Right lobe of liver (tissue), 6 donors: ENCODE measurements at regions not wholly inside any gene's neighbourhood (a gene's known extent, or its start where the extent isn't known, plus 50 kb on each side); places are given as distances from the start of the nearest gene placed in this dataset.

Experiments used
- ATAC-seq, 4 donors: fragments of 200-7000 bp; cut with Tn5 transposase; one replicate each; pipeline ENCODE4 v1.9.1; 2020; ENCODE audit warnings: mild to moderate bottlenecking in 4 of 4, moderate library complexity in 4 of 4
- DNase-seq, 3 donors: peaks; one replicate each; pipeline ENCODE4 v3.0.0-alpha.2; 2020
- H3K27ac ChIP-seq, 3 donors: fragments of 200-600 bp; one replicate each; pipeline ENCODE4 v1.8.0; 2022
- H3K27me3 ChIP-seq, 2 donors: fragments of 200-600 bp; one replicate each; pipeline ENCODE4 v1.8.0; 2022
- H3K36me3 ChIP-seq, 4 donors: fragments of 200-600 bp; sonication (generic) in 1 of 4; one replicate each; pipeline versions ENCODE4 v1.5.1 to v1.8.0; 2017 to 2022; ENCODE audit warnings: control low read depth in 1 of 4
- H3K4me1 ChIP-seq, 4 donors: fragments of 200-600 bp; sonication (generic) in 1 of 4; one replicate each; pipeline versions ENCODE4 v1.5.1 to v1.8.0; 2017 to 2022; ENCODE audit warnings: control low read depth in 1 of 4
- H3K4me3 ChIP-seq, 3 donors: fragments of 200-600 bp; one replicate each; pipeline ENCODE4 v1.8.0; 2022
- H3K9me3 ChIP-seq, 4 donors: fragments of 200-600 bp; sonication (generic) in 1 of 4; one replicate each; pipeline versions ENCODE4 v1.5.1 to v1.8.0; 2017 to 2022; ENCODE audit warnings: control low read depth in 1 of 4
- POLR2A ChIP-seq: fragments of 450-650 bp; IDR thresholded peaks from one replicate; pipeline ENCODE4 v1.6.1; 2017; ENCODE audit warnings: antibody characterized with exemption, mild to moderate bottlenecking
- WGBS: methylation state at CpG from one replicate; pipeline ENCODE4 v1.1.6; 2018; ENCODE audit warnings: low coverage, low lambda C conversion rate; ENCODE audit not compliant: insufficient coverage; ENCODE audit errors: missing lambda C conversion rate; 5-methylcytosine and 5-hydroxymethylcytosine counted together
- intact Hi-C, 2 donors: fragments of 100-400 bp; cut with DNase I; formaldehyde crosslinking; loops; one replicate each; pipeline versions ENCODE4 v1.11.2 to v1.14.1; 2022
- TF ChIP-seq, protein P1 (sequence below), 4 donors: fragments of 200-600 bp in 3 of 4; fragments of 450-650 bp in 1 of 4; IDR thresholded peaks; one replicate each; pipeline versions ENCODE4 v1.5.1 to v1.8.0; 2016 to 2022; ENCODE audit warnings: antibody characterized with exemption in 4 of 4, mild to moderate bottlenecking in 2 of 4
- donor health status: DM: no; HTN: yes; CAD: no.
- donor health status: DM: no; HTN: no; CAD: no.
- donor health status: DM: no; HTN: no; CAD: no.
- donor health status: DM: no; HTN: yes; CAD: no.
- donor health status: DM: no; HTN: yes; CAD: no.

DNA sequence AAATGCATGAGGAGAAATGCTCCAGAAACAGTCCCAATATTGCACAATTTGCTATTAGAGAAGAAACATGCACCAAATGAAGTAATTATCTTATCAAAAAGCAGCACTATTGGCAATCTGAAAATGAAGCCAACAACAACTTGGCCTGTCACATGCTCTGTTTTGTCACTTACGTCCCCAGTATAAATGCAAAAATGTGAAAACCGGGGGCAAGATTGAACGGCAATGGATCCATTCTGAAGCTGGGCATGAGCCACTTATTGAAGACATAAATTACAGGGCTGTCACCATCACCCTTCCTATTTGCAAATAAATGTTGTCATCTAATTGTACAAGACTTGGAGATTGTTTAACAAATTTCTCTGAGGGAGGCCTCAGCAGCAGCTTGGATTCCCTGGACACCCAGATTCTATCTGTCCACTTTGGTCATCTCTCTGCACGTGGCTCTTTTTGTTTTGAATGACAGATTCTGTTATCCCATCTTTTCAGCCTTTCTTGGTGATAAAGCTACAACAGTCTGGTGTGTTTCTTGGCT lies 180.2 kb upstream of the CDH5 start:
- H3K27ac ChIP-seq = no peak overlapping the region
- DNase-seq (no peak), ATAC-seq (no peak)
- H3K9me3 ChIP-seq = no peaks in the 10 kb centered on the region
- no peaks in the 10 kb centered on the region for H3K36me3 ChIP-seq
- H3K4me3 ChIP-seq = no peak overlapping the region
- WGBS = 70% methylated on average over 4 of the region's 4 CpGs
- H3K27me3 ChIP-seq = no peaks in the 10 kb centered on the region
- H3K4me1 ChIP-seq = no peaks in the 10 kb centered on the region
- TF ChIP-seq, protein P1, sequence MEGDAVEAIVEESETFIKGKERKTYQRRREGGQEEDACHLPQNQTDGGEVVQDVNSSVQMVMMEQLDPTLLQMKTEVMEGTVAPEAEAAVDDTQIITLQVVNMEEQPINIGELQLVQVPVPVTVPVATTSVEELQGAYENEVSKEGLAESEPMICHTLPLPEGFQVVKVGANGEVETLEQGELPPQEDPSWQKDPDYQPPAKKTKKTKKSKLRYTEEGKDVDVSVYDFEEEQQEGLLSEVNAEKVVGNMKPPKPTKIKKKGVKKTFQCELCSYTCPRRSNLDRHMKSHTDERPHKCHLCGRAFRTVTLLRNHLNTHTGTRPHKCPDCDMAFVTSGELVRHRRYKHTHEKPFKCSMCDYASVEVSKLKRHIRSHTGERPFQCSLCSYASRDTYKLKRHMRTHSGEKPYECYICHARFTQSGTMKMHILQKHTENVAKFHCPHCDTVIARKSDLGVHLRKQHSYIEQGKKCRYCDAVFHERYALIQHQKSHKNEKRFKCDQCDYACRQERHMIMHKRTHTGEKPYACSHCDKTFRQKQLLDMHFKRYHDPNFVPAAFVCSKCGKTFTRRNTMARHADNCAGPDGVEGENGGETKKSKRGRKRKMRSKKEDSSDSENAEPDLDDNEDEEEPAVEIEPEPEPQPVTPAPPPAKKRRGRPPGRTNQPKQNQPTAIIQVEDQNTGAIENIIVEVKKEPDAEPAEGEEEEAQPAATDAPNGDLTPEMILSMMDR (IDR thresholded peaks at IDR 0.05) = no peak
- TF ChIP-seq POLR2A = no peak
- intact Hi-C loops = no loop called here

DNA sequence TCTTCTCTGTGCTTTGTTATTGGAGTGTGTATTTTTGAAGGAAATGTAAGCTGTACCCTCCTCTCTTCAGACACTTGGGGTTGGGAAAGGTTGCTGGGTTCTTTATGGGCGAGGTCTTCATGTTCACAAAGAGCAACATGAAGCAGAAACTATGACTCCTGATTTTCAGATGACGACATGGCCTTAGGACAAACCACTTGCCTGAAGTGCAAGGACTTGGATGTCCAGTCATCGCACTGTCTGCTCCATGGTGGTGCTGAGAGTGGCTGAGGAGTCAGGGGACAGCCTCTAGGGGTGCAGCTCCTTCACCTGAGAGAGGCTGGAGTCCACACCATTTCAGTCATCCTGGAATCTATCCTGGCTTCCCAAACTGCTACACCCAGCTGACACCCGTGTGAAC lies 183.9 kb upstream of the CDH5 start:
- Histone ChIP-seq H3K4me3 (no peak overlapping the region), H3K9me3 (no peaks in the 10 kb centered on the region), H3K27ac (no peak overlapping the region), H3K27me3 (no peaks in the 10 kb centered on the region), H3K36me3 (no peaks in the 10 kb centered on the region), H3K4me1 (no peaks in the 10 kb centered on the region)
- intact Hi-C loops = no loop called here
- no peak for TF ChIP-seq POLR2A
- TF ChIP-seq, protein P1 (IDR thresholded peaks at IDR 0.05) = no peak
- ATAC-seq = no peak
- DNase-seq = no peak
- 58% methylated on average over 3 of the region's 4 CpGs for WGBS

DNA sequence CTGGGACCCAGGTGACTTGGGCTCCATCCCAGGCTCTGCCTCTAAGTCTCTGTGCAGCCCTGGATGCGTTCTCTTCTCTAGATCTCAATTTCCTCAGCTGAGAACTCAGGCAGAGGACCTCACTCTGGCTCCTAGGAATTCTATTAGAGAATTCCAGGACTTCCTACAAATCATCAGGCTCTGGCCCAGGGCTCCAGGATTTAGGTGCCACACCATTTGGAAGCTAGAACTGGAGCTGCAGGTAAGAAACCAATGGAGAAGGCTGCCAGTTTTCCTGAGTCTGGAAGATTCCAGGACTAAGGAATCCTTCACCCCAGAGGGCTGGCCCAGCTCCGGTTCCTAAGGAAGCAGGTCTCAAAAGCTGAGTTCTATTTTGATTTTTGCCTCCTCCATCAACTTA lies 189.8 kb upstream of the CDH5 start:
- Histone ChIP-seq H3K27ac (no peak overlapping the region), H3K4me3 (no peak overlapping the region), H3K9me3 (no peaks in the 10 kb centered on the region), H3K36me3 (no peaks in the 10 kb centered on the region), H3K4me1 (no peaks in the 10 kb centered on the region), H3K27me3 (no peaks in the 10 kb centered on the region)
- peak in 1 of 3 donors; percentile 29 for DNase-seq
- no peak for TF ChIP-seq POLR2A
- WGBS = 57% methylated on average over 1 of the region's 2 CpGs
- ATAC-seq = no peak
- intact Hi-C loops = no loop called here

DNA sequence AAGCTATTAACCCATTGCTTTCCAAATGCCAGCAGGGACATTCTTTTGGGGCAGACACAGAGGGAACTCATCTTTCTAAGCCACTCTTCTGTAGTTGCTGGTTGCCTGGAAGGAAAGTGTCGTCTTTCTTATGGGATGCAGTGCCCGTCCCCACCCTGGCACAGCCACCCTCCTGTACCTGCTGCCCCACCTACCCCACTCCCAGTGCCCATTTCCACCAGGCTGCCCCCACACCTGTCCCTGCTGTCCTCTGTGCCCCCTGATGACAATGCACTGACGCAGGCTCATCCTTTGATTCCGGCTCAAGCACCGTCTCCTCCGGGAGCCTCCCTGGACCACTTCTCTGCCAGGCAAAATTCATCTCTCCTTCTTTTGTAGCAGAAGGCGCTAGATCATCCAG lies 190.4 kb upstream of the CDH5 start:
- Histone ChIP-seq H3K27ac (no peak overlapping the region), H3K36me3 (no peaks in the 10 kb centered on the region), H3K27me3 (no peaks in the 10 kb centered on the region), H3K9me3 (no peaks in the 10 kb centered on the region), H3K4me3 (no peak overlapping the region), H3K4me1 (no peaks in the 10 kb centered on the region)
- DNase-seq = peak in 1 of 3 donors; percentile 21
- TF ChIP-seq, protein P1 (IDR thresholded peaks at IDR 0.05) = no peak
- no peak for TF ChIP-seq POLR2A
- no peak for ATAC-seq
- 68% methylated on average over 6 of the region's 7 CpGs for WGBS
- intact Hi-C loops = no loop called here

DNA sequence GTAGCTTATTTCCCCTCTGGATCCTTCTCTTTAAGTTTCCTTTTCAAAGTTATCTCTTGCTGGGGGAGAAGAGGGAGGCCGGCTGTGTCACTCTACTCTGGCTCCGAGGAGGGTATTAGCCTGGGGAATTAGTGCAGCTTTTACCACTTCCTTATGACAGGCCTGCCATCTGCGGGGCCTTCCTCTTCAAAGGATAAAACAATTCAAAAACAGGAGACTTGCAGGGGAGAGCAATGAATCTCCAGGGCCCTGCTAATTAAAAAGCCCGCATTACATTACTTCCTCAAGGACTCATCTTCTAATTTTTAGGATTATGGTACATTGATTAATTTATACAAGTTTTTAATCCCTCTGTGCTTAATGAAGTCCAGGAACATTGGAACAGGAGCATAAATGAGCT lies 190.9 kb upstream of the CDH5 start:
- peak in 1 of 3 donors; percentile 7 for DNase-seq
- intact Hi-C loops = no loop called here
- no peaks in the 10 kb centered on the region for H3K27me3 ChIP-seq
- TF ChIP-seq, protein P1 (IDR thresholded peaks at IDR 0.05) = no peak
- TF ChIP-seq POLR2A = no peak
- H3K4me1 ChIP-seq = no peaks in the 10 kb centered on the region
- no peak overlapping the region for H3K27ac ChIP-seq
- H3K36me3 ChIP-seq = no peaks in the 10 kb centered on the region
- H3K9me3 ChIP-seq = no peaks in the 10 kb centered on the region
- no peak for ATAC-seq
- no peak overlapping the region for H3K4me3 ChIP-seq
- 29% methylated on average over 4 of the region's 4 CpGs for WGBS
